NCI-H510A treated with DMSO at 0.1 percent for 48 hours (cell line): ENCODE measurements at regions not wholly inside any gene's neighbourhood (a gene's known extent, or its start where the extent isn't known, plus 50 kb on each side); places are given as distances from the start of the nearest gene placed in this dataset.
"Not testable (repeated sequence)": the region's sequence is repeated elsewhere in the genome, so short reads cannot be mapped to it uniquely, and the experiment has no call there.

ENCODE experiments used
- DNase-seq: peaks from one replicate; lab custom pipeline; 2025; lab: John Stamatoyannopoulos, UW

GRCh38 chr19:34033880-34034279 lies 138.4 kb upstream of the LSM14A start:
- DNase-seq, result no peak

- no peak for DNase-seq
These were observed 137.9 kb upstream of the LSM14A start for GRCh38 chr19:34034318-34034846.

GRCh38 chr19:34041925-34042521 lies 130.3 kb upstream of the LSM14A start:
- DNase-seq, result no peak

- DNase-seq, result no peak
These were observed 128.3 kb upstream of the LSM14A start for GRCh38 chr19:34044021-34044420.

- no peak for DNase-seq
These were observed 122.4 kb upstream of the LSM14A start for GRCh38 chr19:34049944-34050343.

- DNase-seq, result not testable (repeated sequence)
These were observed 121.9 kb upstream of the LSM14A start for GRCh38 chr19:34050430-34050829.

- DNase-seq, result no peak
These were observed 121.0 kb upstream of the LSM14A start for GRCh38 chr19:34051255-34051654.

- DNase-seq, result no peak
These were observed 115.1 kb upstream of the LSM14A start for GRCh38 chr19:34057155-34057554.

GRCh38 chr19:34066007-34066643 lies 106.2 kb upstream of the LSM14A start:
- no peak for DNase-seq

GRCh38 chr19:34067861-34068271 lies 104.4 kb upstream of the LSM14A start:
- no peak for DNase-seq

- no peak for DNase-seq
These were observed 96.6 kb upstream of the LSM14A start for GRCh38 chr19:34075661-34076091.

GRCh38 chr19:34082289-34083077 lies 89.8 kb upstream of the LSM14A start:
- DNase-seq, result no peak

GRCh38 chr19:34084396-34085145 lies 87.7 kb upstream of the LSM14A start:
- no peak for DNase-seq

GRCh38 chr19:34085336-34085735 lies 87.0 kb upstream of the LSM14A start:
- no peak for DNase-seq

- no peak for DNase-seq
These were observed 84.0 kb upstream of the LSM14A start for GRCh38 chr19:34088292-34088691.

GRCh38 chr19:34089566-34089965 lies 82.7 kb upstream of the LSM14A start:
- no peak for DNase-seq

- DNase-seq, result no peak
These were observed 77.3 kb upstream of the LSM14A start for GRCh38 chr19:34094960-34095359.

GRCh38 chr19:34095411-34095810 lies 76.9 kb upstream of the LSM14A start:
- not testable (repeated sequence) for DNase-seq

- peak; percentile 47 for DNase-seq
These were observed 76.0 kb upstream of the LSM14A start for GRCh38 chr19:34096020-34096915.

GRCh38 chr19:34104096-34104495 lies 68.2 kb upstream of the LSM14A start:
- DNase-seq, result no peak

GRCh38 chr19:34104557-34104956 lies 67.7 kb upstream of the LSM14A start:
- no peak for DNase-seq
